BE2C (cell line): ENCODE measurements at regions not wholly inside any gene's neighbourhood (a gene's known extent, or its start where the extent isn't known, plus 50 kb on each side); places are given as distances from the start of the nearest gene placed in this dataset.

Experiments used
- DNase-seq: peaks from one replicate; pipeline ENCODE4 v3.0.0-alpha.2; 2020
- H3K27me3 ChIP-seq: fragments of 250-450 bp; sonication (Bioruptor Pico); 2 replicates; pipeline ENCODE4 v1.5.1; 2020; ENCODE audit warnings: mild to moderate bottlenecking
- H3K36me3 ChIP-seq: fragments of 250-450 bp; sonication (Bioruptor Pico); 2 replicates; pipeline ENCODE4 v1.5.1; 2020; ENCODE audit warnings: mild to moderate bottlenecking
- H3K4me1 ChIP-seq: fragments of 250-450 bp; sonication (Bioruptor Pico); 2 replicates; pipeline ENCODE4 v1.5.1; 2020
- H3K4me3 ChIP-seq: 2 replicates; pipeline ENCODE4 v1.5.1; 2011; ENCODE audit warnings: low read depth, low read length
- H3K9me3 ChIP-seq: fragments of 250-450 bp; sonication (Bioruptor Pico); 2 replicates; pipeline ENCODE4 v1.5.1; 2020
- TF ChIP-seq, protein P1 (sequence below): IDR thresholded peaks from 2 replicates; pipeline ENCODE4 v1.5.1; 2012; ENCODE audit warnings: mild to moderate bottlenecking, low read depth, low read length

- 0 out of 2 replicates have a peak, but pooled peaks cover 6% of the 10 kb centered on the region for H3K4me1 ChIP-seq
- H3K27me3 ChIP-seq: no peaks in the 10 kb centered on the region
- peak; percentile 91 for DNase-seq
- H3K36me3 ChIP-seq: no peaks in the 10 kb centered on the region
- TF ChIP-seq, protein P1, sequence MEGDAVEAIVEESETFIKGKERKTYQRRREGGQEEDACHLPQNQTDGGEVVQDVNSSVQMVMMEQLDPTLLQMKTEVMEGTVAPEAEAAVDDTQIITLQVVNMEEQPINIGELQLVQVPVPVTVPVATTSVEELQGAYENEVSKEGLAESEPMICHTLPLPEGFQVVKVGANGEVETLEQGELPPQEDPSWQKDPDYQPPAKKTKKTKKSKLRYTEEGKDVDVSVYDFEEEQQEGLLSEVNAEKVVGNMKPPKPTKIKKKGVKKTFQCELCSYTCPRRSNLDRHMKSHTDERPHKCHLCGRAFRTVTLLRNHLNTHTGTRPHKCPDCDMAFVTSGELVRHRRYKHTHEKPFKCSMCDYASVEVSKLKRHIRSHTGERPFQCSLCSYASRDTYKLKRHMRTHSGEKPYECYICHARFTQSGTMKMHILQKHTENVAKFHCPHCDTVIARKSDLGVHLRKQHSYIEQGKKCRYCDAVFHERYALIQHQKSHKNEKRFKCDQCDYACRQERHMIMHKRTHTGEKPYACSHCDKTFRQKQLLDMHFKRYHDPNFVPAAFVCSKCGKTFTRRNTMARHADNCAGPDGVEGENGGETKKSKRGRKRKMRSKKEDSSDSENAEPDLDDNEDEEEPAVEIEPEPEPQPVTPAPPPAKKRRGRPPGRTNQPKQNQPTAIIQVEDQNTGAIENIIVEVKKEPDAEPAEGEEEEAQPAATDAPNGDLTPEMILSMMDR: peak; percentile 96
- no peak overlapping the region for H3K4me3 ChIP-seq
- no peaks in the 10 kb centered on the region for H3K9me3 ChIP-seq
These were observed 326.5 kb downstream of the ZSWIM6 start for GRCh38 chr5:61658592-61659008.

GRCh38 chr5:61659221-61659696 lies 327.2 kb downstream of the ZSWIM6 start:
- DNase-seq: no peak

DNA sequence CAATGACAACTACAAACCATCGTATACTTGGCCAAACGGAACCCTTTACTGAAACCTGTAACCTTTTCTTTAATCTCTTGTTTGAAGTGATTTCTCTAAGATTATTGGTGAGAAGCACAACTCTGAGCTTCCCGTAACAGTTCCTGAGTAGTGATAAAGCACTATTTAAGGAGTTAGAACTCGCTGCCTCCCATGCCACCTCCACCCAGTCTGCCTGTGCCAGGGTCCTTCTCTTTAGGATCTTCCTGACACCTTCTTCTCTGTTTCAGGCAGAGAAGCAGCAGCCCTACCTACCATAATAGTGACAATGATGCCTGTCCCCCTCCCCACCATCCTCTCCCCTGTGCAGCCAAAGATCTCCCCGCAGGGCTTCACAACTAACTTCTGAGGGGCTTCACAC lies 330.6 kb downstream of the ZSWIM6 start:
- H3K9me3 ChIP-seq: no peaks in the 10 kb centered on the region
- no peak for DNase-seq
- TF ChIP-seq, protein P1: no peak
- no peaks in the 10 kb centered on the region for H3K36me3 ChIP-seq
- no peak overlapping the region for H3K4me3 ChIP-seq
- no peaks in the 10 kb centered on the region for H3K27me3 ChIP-seq
- H3K4me1 ChIP-seq: 0 out of 2 replicates have a peak, but pooled peaks cover 6% of the 10 kb centered on the region

More at GRCh38 chr5:61659221-61659696, 327.2 kb downstream of the ZSWIM6 start:
- Histone ChIP-seq H3K27me3 (no peaks in the 10 kb centered on the region), H3K4me1 (0 out of 2 replicates have a peak, but pooled peaks cover 6% of the 10 kb centered on the region), H3K36me3 (no peaks in the 10 kb centered on the region), H3K4me3 (no peak overlapping the region), H3K9me3 (no peaks in the 10 kb centered on the region)
- TF ChIP-seq, protein P1: no peak

GRCh38 chr5:61666064-61666621 lies 334.1 kb downstream of the ZSWIM6 start:
- Histone ChIP-seq H3K36me3 (no peaks in the 10 kb centered on the region), H3K27me3 (no peaks in the 10 kb centered on the region), H3K4me3 (no peak overlapping the region), H3K9me3 (no peaks in the 10 kb centered on the region), H3K4me1 (no peaks in the 10 kb centered on the region)
- no peak for DNase-seq
- TF ChIP-seq, protein P1: no peak

DNA sequence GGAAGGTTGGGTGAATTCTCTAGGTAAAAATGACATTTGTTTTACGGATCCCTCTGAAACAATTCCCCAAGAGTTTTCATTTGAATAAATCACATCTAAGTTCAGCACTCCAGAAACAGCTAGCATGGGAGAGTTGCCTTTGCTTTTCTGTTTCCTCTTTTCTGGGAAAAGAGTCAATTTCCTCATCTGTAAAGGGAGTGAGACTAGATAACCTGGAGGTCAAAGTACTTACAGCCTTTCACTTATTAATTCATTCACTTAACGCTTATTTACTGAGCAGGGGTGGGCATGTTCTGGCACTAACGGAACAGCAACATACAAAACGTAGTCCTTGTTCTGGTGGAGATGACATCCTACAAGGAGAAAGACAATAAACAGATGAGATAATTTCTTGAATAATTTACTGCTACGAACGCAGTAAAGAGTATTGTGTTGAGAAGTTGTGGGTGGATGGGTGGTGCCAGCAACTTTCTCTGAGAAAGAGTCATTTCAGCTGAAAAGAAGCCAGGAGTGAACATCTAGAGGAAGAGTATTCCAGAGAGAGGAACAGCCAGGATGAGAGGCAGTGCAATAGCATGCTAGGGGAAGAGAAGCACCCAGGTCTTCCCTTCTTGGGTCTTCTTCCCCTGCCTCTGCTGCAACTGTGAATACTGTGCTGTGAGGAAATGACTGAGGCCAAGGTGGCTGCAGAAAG lies 335.6 kb downstream of the ZSWIM6 start:
- Histone ChIP-seq H3K27me3 (no peaks in the 10 kb centered on the region), H3K36me3 (no peaks in the 10 kb centered on the region), H3K9me3 (no peaks in the 10 kb centered on the region), H3K4me3 (no peak overlapping the region), H3K4me1 (no peaks in the 10 kb centered on the region)
- TF ChIP-seq, protein P1: no peak
- no peak for DNase-seq

DNA sequence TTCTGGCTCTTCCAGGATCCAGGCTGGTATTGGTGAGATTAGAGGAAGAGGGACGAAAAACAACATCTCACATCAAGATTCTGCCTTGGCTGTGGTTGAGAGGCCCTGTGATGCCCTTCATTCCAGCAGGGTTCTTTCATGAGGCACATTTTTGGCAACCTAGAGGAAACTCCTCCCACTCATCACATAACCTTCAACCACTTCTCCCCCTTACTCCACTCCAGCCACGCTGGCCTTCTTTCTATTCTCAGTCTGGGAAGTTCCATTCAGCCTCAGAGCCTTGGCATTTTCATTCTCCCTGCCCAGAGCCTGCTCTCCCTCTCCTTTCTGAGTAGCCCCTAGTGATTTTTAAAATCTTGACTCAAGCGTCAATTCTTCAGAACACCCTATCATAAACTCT lies 337.5 kb downstream of the ZSWIM6 start:
- H3K4me1 ChIP-seq: no peaks in the 10 kb centered on the region
- H3K9me3 ChIP-seq: no peaks in the 10 kb centered on the region
- no peak overlapping the region for H3K4me3 ChIP-seq
- H3K36me3 ChIP-seq: no peaks in the 10 kb centered on the region
- H3K27me3 ChIP-seq: no peaks in the 10 kb centered on the region
- DNase-seq: no peak
- TF ChIP-seq, protein P1: no peak
